ENCODE measurements at regions not wholly inside any gene's neighbourhood (a gene's known extent, or its start where the extent isn't known, plus 50 kb on each side); places are given as distances from the start of the nearest gene placed in this dataset.
"Not testable (repeated sequence)": the region's sequence is repeated elsewhere in the genome, so short reads cannot be mapped to it uniquely, and the experiment has no call there.

- no peaks in the 10 kb centered on the region for H3K27me3 ChIP-seq (replicated peaks; ENCODE audit: insufficient read depth, low read depth, low read length, poor library complexity)
- no peaks in the 10 kb centered on the region for H3K36me3 ChIP-seq (ENCODE audit: insufficient read depth, low read length, poor library complexity, severe bottlenecking)
- DNase-seq (ENCODE audit: low spot score) = no peak
- H3K4me1 ChIP-seq (ENCODE audit: insufficient read depth, low read length, poor library complexity, severe bottlenecking) = no peaks in the 10 kb centered on the region
- H3K4me3 ChIP-seq (ENCODE audit: low read depth, low read length, poor library complexity, severe bottlenecking) = no peak overlapping the region
- POLR2A ChIA-PET (ENCODE audit: low non-redundant PET) = no interaction called here
- CTCF ChIA-PET = no interaction called here
- no TSS peak for BruUV-seq (replicated peaks)
- TF ChIP-seq, protein P1, sequence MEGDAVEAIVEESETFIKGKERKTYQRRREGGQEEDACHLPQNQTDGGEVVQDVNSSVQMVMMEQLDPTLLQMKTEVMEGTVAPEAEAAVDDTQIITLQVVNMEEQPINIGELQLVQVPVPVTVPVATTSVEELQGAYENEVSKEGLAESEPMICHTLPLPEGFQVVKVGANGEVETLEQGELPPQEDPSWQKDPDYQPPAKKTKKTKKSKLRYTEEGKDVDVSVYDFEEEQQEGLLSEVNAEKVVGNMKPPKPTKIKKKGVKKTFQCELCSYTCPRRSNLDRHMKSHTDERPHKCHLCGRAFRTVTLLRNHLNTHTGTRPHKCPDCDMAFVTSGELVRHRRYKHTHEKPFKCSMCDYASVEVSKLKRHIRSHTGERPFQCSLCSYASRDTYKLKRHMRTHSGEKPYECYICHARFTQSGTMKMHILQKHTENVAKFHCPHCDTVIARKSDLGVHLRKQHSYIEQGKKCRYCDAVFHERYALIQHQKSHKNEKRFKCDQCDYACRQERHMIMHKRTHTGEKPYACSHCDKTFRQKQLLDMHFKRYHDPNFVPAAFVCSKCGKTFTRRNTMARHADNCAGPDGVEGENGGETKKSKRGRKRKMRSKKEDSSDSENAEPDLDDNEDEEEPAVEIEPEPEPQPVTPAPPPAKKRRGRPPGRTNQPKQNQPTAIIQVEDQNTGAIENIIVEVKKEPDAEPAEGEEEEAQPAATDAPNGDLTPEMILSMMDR (conservative IDR thresholded peaks at IDR 0.05; ENCODE audit: low read depth, low read length) = no peak
- no peak for TF ChIP-seq EZH2 (IDR thresholded peaks at IDR 0.05; ENCODE audit: borderline replicate concordance, low read depth, low read length, poor library complexity, severe bottlenecking)
- H3K27ac ChIP-seq (ENCODE audit: low read depth, low read length, poor library complexity, severe bottlenecking) = no peak overlapping the region
- intact Hi-C loops (cut with micrococcal nuclease; ENCODE audit: unreplicated experiment) = no loop called here
- no peaks in the 10 kb centered on the region for H3K9me3 ChIP-seq (ENCODE audit: low read depth, low read length, poor library complexity, severe bottlenecking)
Observed at GRCh38 chr4:105068516-105068915, 78.2 kb upstream of the TET2 start.

GRCh38 chr4:105072095-105072494 is 74.6 kb upstream of the TET2 start:
- intact Hi-C loops (cut with micrococcal nuclease; ENCODE audit: unreplicated experiment); H3K27me3 ChIP-seq (replicated peaks; ENCODE audit: insufficient read depth, low read depth, low read length, poor library complexity); H3K27ac ChIP-seq (ENCODE audit: low read depth, low read length, poor library complexity, severe bottlenecking); DNase-seq (ENCODE audit: low spot score); H3K36me3 ChIP-seq (ENCODE audit: insufficient read depth, low read length, poor library complexity, severe bottlenecking); BruUV-seq (replicated peaks); H3K9me3 ChIP-seq (ENCODE audit: low read depth, low read length, poor library complexity, severe bottlenecking); CTCF ChIA-PET; H3K4me3 ChIP-seq (ENCODE audit: low read depth, low read length, poor library complexity, severe bottlenecking); H3K4me1 ChIP-seq (ENCODE audit: insufficient read depth, low read length, poor library complexity, severe bottlenecking); POLR2A ChIA-PET (ENCODE audit: low non-redundant PET): not testable (repeated sequence)

GRCh38 chr4:105074097-105074496 is 72.6 kb upstream of the TET2 start:
- no TSS peak for BruUV-seq (replicated peaks)
- TF ChIP-seq, protein P1 (conservative IDR thresholded peaks at IDR 0.05; ENCODE audit: low read depth, low read length) = no peak
- TF ChIP-seq EZH2 (IDR thresholded peaks at IDR 0.05; ENCODE audit: borderline replicate concordance, low read depth, low read length, poor library complexity, severe bottlenecking) = no peak
- Histone ChIP-seq H3K27me3 (replicated peaks; ENCODE audit: insufficient read depth, low read depth, low read length, poor library complexity) (no peaks in the 10 kb centered on the region), H3K9me3 (ENCODE audit: low read depth, low read length, poor library complexity, severe bottlenecking) (no peaks in the 10 kb centered on the region), H3K4me1 (ENCODE audit: insufficient read depth, low read length, poor library complexity, severe bottlenecking) (no peaks in the 10 kb centered on the region), H3K27ac (ENCODE audit: low read depth, low read length, poor library complexity, severe bottlenecking) (no peak overlapping the region), H3K4me3 (ENCODE audit: low read depth, low read length, poor library complexity, severe bottlenecking) (no peak overlapping the region), H3K36me3 (ENCODE audit: insufficient read depth, low read length, poor library complexity, severe bottlenecking) (no peaks in the 10 kb centered on the region)
- DNase-seq (ENCODE audit: low spot score) = no peak
- intact Hi-C loops (cut with micrococcal nuclease; ENCODE audit: unreplicated experiment) = no loop called here
- POLR2A ChIA-PET (ENCODE audit: low non-redundant PET) = no interaction called here
- CTCF ChIA-PET = no interaction called here

- no peak overlapping the region for H3K4me3 ChIP-seq (ENCODE audit: low read depth, low read length, poor library complexity, severe bottlenecking)
- intact Hi-C loops (cut with micrococcal nuclease; ENCODE audit: unreplicated experiment) = no loop called here
- no peak for TF ChIP-seq EZH2 (IDR thresholded peaks at IDR 0.05; ENCODE audit: borderline replicate concordance, low read depth, low read length, poor library complexity, severe bottlenecking)
- BruUV-seq (replicated peaks) = no TSS peak
- POLR2A ChIA-PET (ENCODE audit: low non-redundant PET) = no interaction called here
- CTCF ChIA-PET = no interaction called here
- H3K27me3 ChIP-seq (replicated peaks; ENCODE audit: insufficient read depth, low read depth, low read length, poor library complexity) = no peaks in the 10 kb centered on the region
- H3K4me1 ChIP-seq (ENCODE audit: insufficient read depth, low read length, poor library complexity, severe bottlenecking) = no peaks in the 10 kb centered on the region
- DNase-seq (ENCODE audit: low spot score) = no peak
- H3K9me3 ChIP-seq (ENCODE audit: low read depth, low read length, poor library complexity, severe bottlenecking) = no peaks in the 10 kb centered on the region
- no peaks in the 10 kb centered on the region for H3K36me3 ChIP-seq (ENCODE audit: insufficient read depth, low read length, poor library complexity, severe bottlenecking)
- no peak overlapping the region for H3K27ac ChIP-seq (ENCODE audit: low read depth, low read length, poor library complexity, severe bottlenecking)
Observed at GRCh38 chr4:105075045-105075444, 71.6 kb upstream of the TET2 start.
